GM23248 (cell line): ENCODE measurements at regions not wholly inside any gene's neighbourhood (a gene's known extent, or its start where the extent isn't known, plus 50 kb on each side); places are given as distances from the start of the nearest gene placed in this dataset.
"Not testable (repeated sequence)": the region's sequence is repeated elsewhere in the genome, so short reads cannot be mapped to it uniquely, and the experiment has no call there.

ENCODE experiments used
- DNase-seq: peaks from one replicate; pipeline ENCODE4 v3.0.0-alpha.2; 2015
- H2AFZ ChIP-seq: fragments of 200-600 bp; sonication (generic); 2 replicates; pipeline ENCODE4 v1.6.1; 2016; ENCODE audit warnings: antibody characterized with exemption
- H3F3A ChIP-seq: fragments of 200-600 bp; sonication (generic); 2 replicates; pipeline ENCODE4 v1.6.1; 2016; ENCODE audit warnings: mild to moderate bottlenecking, antibody characterized with exemption, mixed run types; ENCODE audit not compliant: insufficient read depth
- H3K27ac ChIP-seq: fragments of 200-600 bp; sonication (generic); 2 replicates; pipeline ENCODE4 v1.5.1; 2016; ENCODE audit warnings: mild to moderate bottlenecking
- H3K27me3 ChIP-seq: fragments of 200-600 bp; sonication (generic); replicated peaks from 2 replicates; pipeline ENCODE4 v1.6.1; 2016; ENCODE audit warnings: mild to moderate bottlenecking; ENCODE audit not compliant: insufficient read depth
- H3K36me3 ChIP-seq: fragments of 200-600 bp; sonication (generic); 2 replicates; pipeline ENCODE4 v1.6.1; 2016; ENCODE audit warnings: low read depth, mild to moderate bottlenecking
- H3K4me1 ChIP-seq: fragments of 200-600 bp; sonication (generic); 2 replicates; pipeline ENCODE4 v1.6.1; 2016; ENCODE audit warnings: mild to moderate bottlenecking; ENCODE audit not compliant: insufficient read depth
- H3K4me2 ChIP-seq: fragments of 200-600 bp; sonication (generic); one replicate; pipeline ENCODE4 v1.6.1; 2016; ENCODE audit warnings: mild to moderate bottlenecking; ENCODE audit not compliant: unreplicated experiment
- H3K4me3 ChIP-seq: fragments of 200-600 bp; sonication (generic); 2 replicates; pipeline ENCODE4 v1.5.1; 2016; ENCODE audit warnings: mild to moderate bottlenecking
- H3K79me2 ChIP-seq: fragments of 200-600 bp; sonication (generic); 2 replicates; pipeline ENCODE4 v1.6.1; 2016; ENCODE audit warnings: mild to moderate bottlenecking; ENCODE audit not compliant: insufficient read depth
- H3K9ac ChIP-seq: fragments of 200-600 bp; sonication (generic); 2 replicates; pipeline ENCODE4 v1.6.1; 2016; ENCODE audit warnings: mild to moderate bottlenecking
- H3K9me2 ChIP-seq: fragments of 200-600 bp; sonication (generic); 2 replicates; pipeline ENCODE4 v1.6.1; 2016; ENCODE audit warnings: mixed run types, mild to moderate bottlenecking, moderate library complexity; ENCODE audit not compliant: insufficient read depth
- H3K9me3 ChIP-seq: fragments of 200-600 bp; sonication (generic); one replicate; pipeline ENCODE4 v1.6.1; 2017; ENCODE audit warnings: low read depth
- H4K20me1 ChIP-seq: fragments of 200-600 bp; sonication (generic); 2 replicates; pipeline ENCODE4 v1.6.0; 2016; ENCODE audit not compliant: insufficient read depth
- EZH2 ChIP-seq: fragments of 200-600 bp; sonication (generic); IDR thresholded peaks from 2 replicates; pipeline ENCODE4 v1.6.1; 2018; ENCODE audit warnings: antibody characterized with exemption, mild to moderate bottlenecking; ENCODE audit not compliant: insufficient read depth, poor library complexity, severe bottlenecking
- EZH2phosphoT487 ChIP-seq: fragments of 200-600 bp; sonication (generic); IDR thresholded peaks from 2 replicates; pipeline ENCODE4 v1.6.1; 2018; ENCODE audit warnings: antibody characterized with exemption, moderate library complexity, mild to moderate bottlenecking, low read depth; ENCODE audit not compliant: insufficient read depth
- WGBS, 2 experiments: methylation state at CpG; one replicate each; pipeline ENCODE4 v1.1.6; 2015 to 2017; ENCODE audit warnings: low lambda C conversion rate in 2 of 2, low coverage in 1 of 2; ENCODE audit errors: missing lambda C conversion rate in 2 of 2; 5-methylcytosine and 5-hydroxymethylcytosine counted together
- in situ Hi-C: fragments of 300-500 bp; cut with MboI; formaldehyde crosslinking; loops from 2 replicates; pipeline ENCODE4 v1.15.0; 2020

DNA sequence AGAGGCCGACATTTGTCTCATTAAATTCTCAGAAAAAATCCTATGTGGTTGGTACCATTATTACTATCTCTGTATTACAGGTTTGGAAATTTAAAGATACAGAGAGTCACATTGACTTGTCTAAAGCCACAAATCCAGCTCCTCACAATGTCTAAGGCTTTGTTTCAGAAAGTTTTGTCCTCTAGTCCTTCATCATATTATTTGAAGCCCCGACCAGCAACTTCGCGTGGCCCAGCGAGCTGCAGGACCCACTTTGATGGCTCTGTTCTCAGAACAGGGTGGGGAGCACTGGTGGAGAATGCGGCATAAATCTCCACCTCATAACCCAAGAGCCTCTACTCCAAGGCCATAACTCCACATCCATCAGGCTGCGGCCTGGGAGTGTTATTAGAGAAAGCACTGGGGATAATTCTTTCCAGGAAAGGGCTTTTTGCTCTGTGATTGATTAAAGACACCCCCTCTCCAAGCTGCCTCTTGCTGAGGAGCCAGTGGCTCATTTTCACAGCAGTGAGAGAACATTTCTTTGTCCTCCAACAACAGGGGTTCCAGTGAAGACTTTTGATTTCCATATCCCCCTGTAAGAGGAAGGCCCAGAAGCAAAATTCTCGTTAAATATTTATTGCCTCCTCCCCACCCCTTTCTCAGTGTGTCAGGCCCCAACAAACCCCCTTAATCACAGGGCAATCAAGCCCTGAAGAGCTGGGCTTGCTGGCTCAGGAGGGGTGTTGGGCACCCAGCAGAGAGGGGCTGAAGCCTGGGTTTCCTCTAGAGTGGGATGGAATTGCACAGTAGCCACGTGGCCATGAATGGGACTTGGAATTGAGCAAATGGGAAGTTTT, 113.7 kb upstream of the CDH11 start:
- no peak overlapping the region for H3K4me3 ChIP-seq
- H3K27me3 ChIP-seq: no peaks in the 10 kb centered on the region
- H3K9me3 ChIP-seq: no peaks in the 10 kb centered on the region
- no peaks in the 10 kb centered on the region for H3K36me3 ChIP-seq
- in situ Hi-C loops: no loop called here
- no peak overlapping the region for H2AFZ ChIP-seq
- no peak overlapping the region for H3K27ac ChIP-seq
- no peak overlapping the region for H3K9ac ChIP-seq
- no peaks in the 10 kb centered on the region for H3K79me2 ChIP-seq
- H3K4me2 ChIP-seq: no peak overlapping the region
- no peaks in the 10 kb centered on the region for H3F3A ChIP-seq
- H4K20me1 ChIP-seq: no peaks in the 10 kb centered on the region
- no peaks in the 10 kb centered on the region for H3K4me1 ChIP-seq
- TF ChIP-seq EZH2phosphoT487 (no peak), EZH2 (no peak)
- no peaks in the 10 kb centered on the region for H3K9me2 ChIP-seq
- 76 to 79% methylated on average over 9 of the region's 9 CpGs for WGBS, 2 experiments
- no peak for DNase-seq

DNA sequence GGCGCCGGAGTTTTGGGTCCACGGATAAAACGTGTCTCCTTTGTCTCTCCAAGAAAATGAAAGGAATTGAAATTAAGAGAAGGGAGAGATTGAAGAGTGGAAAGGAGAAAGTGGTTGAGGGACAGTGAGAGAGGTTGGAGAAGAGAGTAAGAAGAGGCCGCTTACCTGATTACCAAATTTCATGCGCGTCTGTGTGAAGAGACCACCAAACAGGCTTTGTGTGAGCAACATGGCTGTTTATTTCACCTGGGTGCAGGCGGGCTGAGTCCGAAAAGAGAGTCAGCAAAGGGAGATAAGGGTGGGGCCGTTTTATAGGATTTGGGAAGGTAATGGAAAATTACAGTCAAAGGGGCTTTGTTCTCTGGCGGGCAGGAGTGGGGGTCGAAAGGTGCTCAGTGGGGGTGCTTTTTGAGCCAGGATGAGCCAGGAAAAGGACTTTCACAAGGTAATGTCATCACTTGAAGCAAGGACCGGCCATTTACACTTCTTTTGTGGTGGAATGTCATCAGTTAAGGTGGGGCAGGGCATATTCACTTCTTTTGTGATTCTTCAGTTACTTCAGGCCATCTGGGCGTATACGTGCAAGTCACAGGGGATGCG, 113.0 kb upstream of the CDH11 start:
- in situ Hi-C loops, H3K4me1 ChIP-seq: not testable (repeated sequence)

DNA sequence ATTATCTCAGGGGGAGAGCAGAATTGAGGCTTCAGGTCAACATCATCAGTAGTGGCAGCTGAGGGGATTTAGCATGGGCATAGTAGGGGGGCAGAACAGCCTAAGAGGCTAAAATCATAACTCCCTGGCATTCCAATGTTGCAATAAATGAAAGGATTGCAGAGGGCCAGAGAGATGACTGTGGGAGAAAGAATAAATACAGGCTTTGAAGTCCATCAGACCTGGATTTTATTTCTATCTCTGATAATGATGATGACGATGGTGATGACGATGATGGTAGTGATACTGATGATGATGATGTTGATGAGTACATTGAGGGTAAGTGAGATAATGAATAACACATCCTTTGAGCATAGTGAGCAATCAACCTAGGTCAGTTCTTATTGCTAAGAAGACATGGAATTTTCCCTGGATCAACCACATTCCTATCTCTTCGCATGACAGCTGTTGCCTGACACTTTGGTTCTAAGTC, 107.4 kb upstream of the CDH11 start:
- no peak overlapping the region for H3K9ac ChIP-seq
- WGBS, 2 experiments: 17 to 21% methylated on average over 3 of the region's 3 CpGs
- H3K9me2 ChIP-seq: no peaks in the 10 kb centered on the region
- peaks cover 6% of the 10 kb centered on the region; the same call in 1 of the 2 replicates for H3K4me1 ChIP-seq
- H3F3A ChIP-seq: no peaks in the 10 kb centered on the region
- H3K27ac ChIP-seq: no peak overlapping the region
- H3K27me3 ChIP-seq: no peaks in the 10 kb centered on the region
- H3K4me2 ChIP-seq: no peak overlapping the region
- H3K36me3 ChIP-seq: no peaks in the 10 kb centered on the region
- DNase-seq: peak; percentile 65
- no peaks in the 10 kb centered on the region for H3K9me3 ChIP-seq
- H3K79me2 ChIP-seq: no peaks in the 10 kb centered on the region
- H2AFZ ChIP-seq: no peak overlapping the region
- H3K4me3 ChIP-seq: no peak overlapping the region
- no peak for TF ChIP-seq EZH2phosphoT487
- no peak for TF ChIP-seq EZH2
- in situ Hi-C loops: no loop called here
- H4K20me1 ChIP-seq: no peaks in the 10 kb centered on the region

More for the DNA sequence above, 113.0 kb upstream of the CDH11 start:
- not testable (repeated sequence) for H3K27ac ChIP-seq, H3K9me2 ChIP-seq, H3F3A ChIP-seq, H3K4me3 ChIP-seq, H2AFZ ChIP-seq, H4K20me1 ChIP-seq, H3K9me3 ChIP-seq, H3K36me3 ChIP-seq, H3K9ac ChIP-seq, H3K27me3 ChIP-seq, DNase-seq, H3K79me2 ChIP-seq, H3K4me2 ChIP-seq
- 88 to 89% methylated on average over 15 to 16 of the region's 16 CpGs for WGBS, 2 experiments

DNA sequence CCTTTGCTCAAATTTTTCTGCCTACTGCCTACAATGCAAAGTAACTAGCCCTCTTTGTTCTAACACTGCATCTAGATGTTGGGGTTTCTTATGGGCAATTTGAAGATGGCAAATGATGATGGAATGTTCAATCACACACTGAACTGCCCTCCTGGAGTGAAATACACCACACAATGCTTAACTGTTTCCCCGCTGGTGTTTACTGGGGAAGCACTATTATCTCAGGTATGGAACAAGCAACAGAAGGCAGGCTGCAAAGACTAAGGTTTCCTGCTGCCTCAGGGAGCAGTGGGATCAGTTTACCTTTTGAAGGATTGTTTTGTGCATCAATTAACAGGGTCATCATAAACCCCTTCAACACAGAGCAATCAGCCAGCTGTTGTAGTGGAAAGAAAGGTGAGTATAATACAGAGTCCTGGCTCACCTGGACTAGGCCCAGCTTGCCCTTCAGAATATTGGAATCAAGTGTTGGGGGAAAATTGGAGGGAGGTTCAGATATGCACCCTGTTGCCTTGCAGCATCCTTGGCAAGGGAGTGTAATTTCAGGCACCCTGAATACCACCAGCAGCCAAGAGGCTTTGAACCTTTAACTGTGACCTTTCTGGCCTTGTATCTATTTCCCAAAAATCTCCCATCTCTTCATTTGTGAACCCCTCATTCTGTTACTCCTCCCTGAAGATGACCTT, 105.4 kb upstream of the CDH11 start:
- no peak overlapping the region for H3K4me2 ChIP-seq
- H3K9me3 ChIP-seq: no peaks in the 10 kb centered on the region
- H3K4me1 ChIP-seq: peaks cover 6% of the 10 kb centered on the region; the same call in 1 of the 2 replicates
- WGBS, 2 experiments: 100% methylated on average over 1 of the region's 1 CpG
- no peaks in the 10 kb centered on the region for H3F3A ChIP-seq
- H2AFZ ChIP-seq: no peak overlapping the region
- H4K20me1 ChIP-seq: no peaks in the 10 kb centered on the region
- in situ Hi-C loops: no loop called here
- no peaks in the 10 kb centered on the region for H3K36me3 ChIP-seq
- no peaks in the 10 kb centered on the region for H3K27me3 ChIP-seq
- TF ChIP-seq EZH2phosphoT487 (no peak), EZH2 (no peak)
- no peak overlapping the region for H3K4me3 ChIP-seq
- H3K9me2 ChIP-seq: no peaks in the 10 kb centered on the region
- H3K9ac ChIP-seq: no peak overlapping the region
- no peak overlapping the region for H3K27ac ChIP-seq
- no peaks in the 10 kb centered on the region for H3K79me2 ChIP-seq
- no peak for DNase-seq
